ENCODE measurements at regions not wholly inside any gene's neighbourhood (a gene's known extent, or its start where the extent isn't known, plus 50 kb on each side); places are given as distances from the start of the nearest gene placed in this dataset.

DNA sequence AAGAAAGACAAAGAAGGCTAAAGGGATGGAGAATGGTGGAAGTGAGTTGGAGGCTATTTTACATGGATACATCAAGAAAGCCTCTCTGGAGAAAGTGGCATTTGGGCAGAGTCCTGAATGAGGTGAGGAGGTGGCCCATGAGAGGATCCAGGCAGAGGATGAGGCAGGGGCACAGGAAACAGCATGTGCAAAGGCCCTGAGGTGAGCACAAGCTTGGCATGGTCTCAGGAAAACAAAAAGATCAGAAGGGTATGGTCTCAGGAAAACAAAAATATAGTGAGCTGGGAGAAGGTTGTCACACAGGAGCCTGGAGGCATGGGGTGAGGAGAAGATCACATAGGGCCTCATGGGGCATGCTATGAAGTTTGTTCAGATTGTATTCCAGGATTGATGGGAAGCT, 62.1 kb upstream of the F3 start:
- TF ChIP-seq, protein P1, sequence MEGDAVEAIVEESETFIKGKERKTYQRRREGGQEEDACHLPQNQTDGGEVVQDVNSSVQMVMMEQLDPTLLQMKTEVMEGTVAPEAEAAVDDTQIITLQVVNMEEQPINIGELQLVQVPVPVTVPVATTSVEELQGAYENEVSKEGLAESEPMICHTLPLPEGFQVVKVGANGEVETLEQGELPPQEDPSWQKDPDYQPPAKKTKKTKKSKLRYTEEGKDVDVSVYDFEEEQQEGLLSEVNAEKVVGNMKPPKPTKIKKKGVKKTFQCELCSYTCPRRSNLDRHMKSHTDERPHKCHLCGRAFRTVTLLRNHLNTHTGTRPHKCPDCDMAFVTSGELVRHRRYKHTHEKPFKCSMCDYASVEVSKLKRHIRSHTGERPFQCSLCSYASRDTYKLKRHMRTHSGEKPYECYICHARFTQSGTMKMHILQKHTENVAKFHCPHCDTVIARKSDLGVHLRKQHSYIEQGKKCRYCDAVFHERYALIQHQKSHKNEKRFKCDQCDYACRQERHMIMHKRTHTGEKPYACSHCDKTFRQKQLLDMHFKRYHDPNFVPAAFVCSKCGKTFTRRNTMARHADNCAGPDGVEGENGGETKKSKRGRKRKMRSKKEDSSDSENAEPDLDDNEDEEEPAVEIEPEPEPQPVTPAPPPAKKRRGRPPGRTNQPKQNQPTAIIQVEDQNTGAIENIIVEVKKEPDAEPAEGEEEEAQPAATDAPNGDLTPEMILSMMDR (IDR thresholded peaks at IDR 0.05), result no peak
- H3K4me3 Mint-ChIP-seq, result no peak overlapping the region
- DNase-seq (no peak), ATAC-seq (ENCODE audit: poor library complexity) (no peak)
- Histone ChIP-seq H3K27me3 (ENCODE audit: control insufficient read depth in 1 of 2, insufficient read depth in 2 of 2, low read length in 2 of 2) (no peaks in the 10 kb centered on the region), H3K36me3 (ENCODE audit: insufficient read depth, low read length) (no peaks in the 10 kb centered on the region), H3K4me1 (ENCODE audit: insufficient read depth, low read length) (peaks cover 7% of the 10 kb centered on the region), H3K27ac (ENCODE audit: low read depth in 1 of 2, low read length in 2 of 2) (no peak overlapping the region), H3K4me3 (ENCODE audit: low read length) (no peak overlapping the region), H3K9me3 (ENCODE audit: control insufficient read depth in 1 of 2, insufficient read depth in 1 of 2, low read length in 2 of 2) (no peaks in the 10 kb centered on the region)
- peaks cover 4% of the 10 kb centered on the region for H3K4me1 Mint-ChIP-seq (ENCODE audit: low read depth)
- ChIA-PET POLR2A (no interaction called here), CTCF (no interaction called here)
- peaks cover 10% of the 10 kb centered on the region for H3K27me3 Mint-ChIP-seq
- no peaks in the 10 kb centered on the region for H3K9me3 Mint-ChIP-seq
- intact Hi-C loops (cut with DNase I, micrococcal nuclease), result no loop called here
- no peaks in the 10 kb centered on the region for H3K36me3 Mint-ChIP-seq (ENCODE audit: low read depth)
- no peak overlapping the region for H3K27ac Mint-ChIP-seq

DNA sequence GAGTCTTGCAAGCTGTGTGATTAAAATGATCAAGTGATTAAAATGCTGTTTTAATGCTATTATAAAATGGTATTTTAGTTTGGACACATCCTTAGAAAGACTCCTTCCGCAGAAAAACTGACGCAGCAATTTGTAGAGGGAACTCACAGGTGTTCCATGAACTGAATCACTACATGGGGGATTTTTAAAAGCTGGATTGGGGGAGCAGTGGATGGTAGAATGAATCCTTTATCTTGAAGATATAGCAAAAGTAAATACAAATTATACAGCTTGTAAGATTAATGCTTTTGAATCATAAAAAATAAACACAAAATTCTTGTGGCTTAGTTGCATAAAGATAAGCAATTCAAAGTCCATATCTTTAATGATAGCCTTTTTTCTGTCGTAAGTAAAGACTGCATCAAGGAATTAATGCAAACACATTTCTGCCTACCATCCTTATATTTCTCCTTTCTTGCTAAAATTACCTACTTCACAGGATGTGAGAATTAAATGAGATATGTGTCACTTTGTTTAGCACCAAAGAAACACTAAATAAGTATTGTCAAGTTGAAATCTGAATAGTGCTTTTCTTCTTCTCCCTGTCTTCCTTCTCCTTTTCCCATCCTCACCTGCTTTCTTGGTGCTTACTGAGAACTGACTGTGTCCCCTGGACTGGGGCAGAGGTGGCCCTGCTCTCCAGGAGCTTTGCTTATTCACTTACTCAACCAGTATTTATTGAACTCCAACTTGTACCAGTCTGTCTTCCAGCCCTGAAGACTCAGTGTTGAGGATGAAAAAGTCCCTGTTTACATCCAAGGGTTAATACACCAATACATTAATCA, 61.5 kb upstream of the F3 start:
- TF ChIP-seq, protein P1 (IDR thresholded peaks at IDR 0.05), result no peak

DNA sequence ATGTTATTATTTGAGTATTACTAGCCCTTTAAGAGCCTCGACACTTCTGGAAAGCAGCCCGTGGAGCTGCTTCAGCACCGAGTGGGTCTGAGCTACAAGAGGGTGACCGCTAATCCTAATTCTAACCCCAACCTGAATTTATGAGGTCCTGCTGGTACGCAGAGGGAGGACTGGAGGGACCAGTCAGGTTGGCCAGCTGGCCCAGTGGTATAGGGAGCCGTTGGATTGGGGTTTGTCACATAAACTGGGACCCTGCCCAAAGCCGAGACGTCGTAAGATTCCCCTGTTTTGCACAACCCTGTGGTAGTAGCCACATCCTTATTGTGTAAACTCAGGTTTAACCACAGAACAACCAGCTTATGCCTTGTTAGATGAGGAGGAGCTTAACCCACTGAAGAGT, 60.8 kb upstream of the F3 start:
- Histone ChIP-seq H3K4me3 (ENCODE audit: low read length) (peak overlapping the region; percentile 6), H3K36me3 (ENCODE audit: insufficient read depth, low read length) (no peaks in the 10 kb centered on the region), H3K27ac (ENCODE audit: low read depth in 1 of 2, low read length in 2 of 2) (no peak overlapping the region), H3K4me1 (ENCODE audit: insufficient read depth, low read length) (peaks cover 7% of the 10 kb centered on the region), H3K9me3 (ENCODE audit: control insufficient read depth in 1 of 2, insufficient read depth in 1 of 2, low read length in 2 of 2) (no peaks in the 10 kb centered on the region), H3K27me3 (ENCODE audit: control insufficient read depth in 1 of 2, insufficient read depth in 2 of 2, low read length in 2 of 2) (no peaks in the 10 kb centered on the region)
- Mint-ChIP-seq H3K27me3 (peaks cover 10% of the 10 kb centered on the region), H3K4me1 (ENCODE audit: low read depth) (peaks cover 4% of the 10 kb centered on the region), H3K27ac (no peak overlapping the region), H3K36me3 (ENCODE audit: low read depth) (no peaks in the 10 kb centered on the region), H3K4me3 (peak overlapping the region; percentile 26), H3K9me3 (no peaks in the 10 kb centered on the region)
- DNase-seq, result peak in 3 of 14 experiments; percentile 58 to 66 (median 62)
- ChIA-PET CTCF (no interaction called here), POLR2A (no interaction called here)
- TF ChIP-seq, protein P1 (IDR thresholded peaks at IDR 0.05), result no peak
- intact Hi-C loops (cut with DNase I, micrococcal nuclease), result no loop called here
- peak; percentile 41 for ATAC-seq (ENCODE audit: poor library complexity)

More for the DNA sequence above, 61.5 kb upstream of the F3 start:
- no peaks in the 10 kb centered on the region for H3K27me3 ChIP-seq (ENCODE audit: control insufficient read depth in 1 of 2, insufficient read depth in 2 of 2, low read length in 2 of 2)
- ATAC-seq (ENCODE audit: poor library complexity) (no peak), DNase-seq (peak in 2 of 14 experiments; percentile 21 to 24)
- ChIA-PET CTCF (no interaction called here), POLR2A (no interaction called here)
- Mint-ChIP-seq H3K27ac (no peak overlapping the region), H3K9me3 (no peaks in the 10 kb centered on the region), H3K4me3 (no peak overlapping the region), H3K27me3 (peaks cover 10% of the 10 kb centered on the region), H3K36me3 (ENCODE audit: low read depth) (no peaks in the 10 kb centered on the region), H3K4me1 (ENCODE audit: low read depth) (peaks cover 4% of the 10 kb centered on the region)
- intact Hi-C loops (cut with DNase I, micrococcal nuclease), result no loop called here
- no peaks in the 10 kb centered on the region for H3K36me3 ChIP-seq (ENCODE audit: insufficient read depth, low read length)
- peaks cover 7% of the 10 kb centered on the region for H3K4me1 ChIP-seq (ENCODE audit: insufficient read depth, low read length)
- no peaks in the 10 kb centered on the region for H3K9me3 ChIP-seq (ENCODE audit: control insufficient read depth in 1 of 2, insufficient read depth in 1 of 2, low read length in 2 of 2)
- H3K27ac ChIP-seq (ENCODE audit: low read depth in 1 of 2, low read length in 2 of 2), result no peak overlapping the region
- H3K4me3 ChIP-seq (ENCODE audit: low read length), result no peak overlapping the region

Measured in CD4-positive, alpha-beta T cell (primary cell).